GM12878 (cell line): ENCODE measurements at regions not wholly inside any gene's neighbourhood (a gene's known extent, or its start where the extent isn't known, plus 50 kb on each side); places are given as distances from the start of the nearest gene placed in this dataset.

Experiments used
- CTCF ChIP-seq, 3 experiments: IDR thresholded peaks in 2 of 3; conservative IDR thresholded peaks in 1 of 3; 2 replicates each; pipeline ENCODE4 v1.5.1; 2011; ENCODE audit warnings: low read depth in 3 of 3, low read length in 3 of 3, mild to moderate bottlenecking in 3 of 3, control low read depth in 2 of 3, moderate library complexity in 2 of 3, inconsistent platforms in 1 of 3, mixed read lengths in 1 of 3; ENCODE audit not compliant: control insufficient read depth in 2 of 3, insufficient read depth in 1 of 3; ENCODE audit errors: extremely low read depth in 1 of 3
- GATAD2B ChIP-seq: fragments of 450-650 bp; conservative IDR thresholded peaks from 2 replicates; pipeline ENCODE4 v1.6.1; 2017; ENCODE audit warnings: low read depth, mild to moderate bottlenecking, moderate library complexity
- POLR2A ChIP-seq: IDR thresholded peaks from 2 replicates; pipeline ENCODE4 v1.6.1; 2011; ENCODE audit warnings: low read depth, mild to moderate bottlenecking, low read length
- POLR2AphosphoS5 ChIP-seq: IDR thresholded peaks from 2 replicates; pipeline ENCODE4 v1.6.1; 2011; ENCODE audit warnings: mild to moderate bottlenecking, low read length, inconsistent platforms
- SP1 ChIP-seq: IDR thresholded peaks from one replicate; pipeline ENCODE4 v1.6.1; 2011; ENCODE audit warnings: low read depth, low read length
- TAF1 ChIP-seq: IDR thresholded peaks from 2 replicates; pipeline ENCODE4 v1.6.1; 2011; ENCODE audit warnings: mild to moderate bottlenecking, low read depth, low read length, borderline replicate concordance

GRCh38 chr18:71134122-71134521, 845.3 kb downstream of the SOCS6 start:
- TF ChIP-seq TAF1 (no peak), SP1 (no peak), POLR2AphosphoS5 (no peak), GATAD2B (no peak), CTCF (IDR thresholded peaks at IDR 0.05 in 2 of 3, conservative IDR thresholded peaks at IDR 0.05 in 1 of 3; ENCODE audit: control insufficient read depth in 2 of 3, extremely low read depth in 1 of 3, insufficient read depth in 1 of 3, low read depth in 3 of 3, low read length in 3 of 3) (no peak), POLR2A (no peak)
